ENCODE measurements at regions not wholly inside any gene's neighbourhood (a gene's known extent, or its start where the extent isn't known, plus 50 kb on each side); places are given as distances from the start of the nearest gene placed in this dataset.
A peak's percentile ranks its signal among the peaks of the same experiment; 100 is the strongest.

- DNase-seq (ENCODE audit: extremely low spot score, insufficient read length, low read depth) (peak; percentile 2), FAIRE-seq (peak; percentile 64)
Observed at GRCh38 chr11:88231894-88232482, 56.7 kb upstream of the RAB38 start.

GRCh38 chr11:88229303-88229702, 54.1 kb upstream of the RAB38 start:
- DNase-seq (ENCODE audit: extremely low spot score, insufficient read length, low read depth) (no peak), FAIRE-seq (no peak)

Data from GM18507 (cell line).